ENCODE measurements at regions not wholly inside any gene's neighbourhood (a gene's known extent, or its start where the extent isn't known, plus 50 kb on each side); places are given as distances from the start of the nearest gene placed in this dataset.

- no peak overlapping the region for H3K4me3 ChIP-seq (ENCODE audit: low read depth, low read length)
- TF ChIP-seq, protein P1, sequence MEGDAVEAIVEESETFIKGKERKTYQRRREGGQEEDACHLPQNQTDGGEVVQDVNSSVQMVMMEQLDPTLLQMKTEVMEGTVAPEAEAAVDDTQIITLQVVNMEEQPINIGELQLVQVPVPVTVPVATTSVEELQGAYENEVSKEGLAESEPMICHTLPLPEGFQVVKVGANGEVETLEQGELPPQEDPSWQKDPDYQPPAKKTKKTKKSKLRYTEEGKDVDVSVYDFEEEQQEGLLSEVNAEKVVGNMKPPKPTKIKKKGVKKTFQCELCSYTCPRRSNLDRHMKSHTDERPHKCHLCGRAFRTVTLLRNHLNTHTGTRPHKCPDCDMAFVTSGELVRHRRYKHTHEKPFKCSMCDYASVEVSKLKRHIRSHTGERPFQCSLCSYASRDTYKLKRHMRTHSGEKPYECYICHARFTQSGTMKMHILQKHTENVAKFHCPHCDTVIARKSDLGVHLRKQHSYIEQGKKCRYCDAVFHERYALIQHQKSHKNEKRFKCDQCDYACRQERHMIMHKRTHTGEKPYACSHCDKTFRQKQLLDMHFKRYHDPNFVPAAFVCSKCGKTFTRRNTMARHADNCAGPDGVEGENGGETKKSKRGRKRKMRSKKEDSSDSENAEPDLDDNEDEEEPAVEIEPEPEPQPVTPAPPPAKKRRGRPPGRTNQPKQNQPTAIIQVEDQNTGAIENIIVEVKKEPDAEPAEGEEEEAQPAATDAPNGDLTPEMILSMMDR (IDR thresholded peaks at IDR 0.05; ENCODE audit: insufficient read depth, low read length), result no peak
- no peak for DNase-seq (ENCODE audit: low read depth)
These were observed 86.4 kb downstream of the CYP26A1 start for GRCh38 chr10:93160140-93160539.

DNA sequence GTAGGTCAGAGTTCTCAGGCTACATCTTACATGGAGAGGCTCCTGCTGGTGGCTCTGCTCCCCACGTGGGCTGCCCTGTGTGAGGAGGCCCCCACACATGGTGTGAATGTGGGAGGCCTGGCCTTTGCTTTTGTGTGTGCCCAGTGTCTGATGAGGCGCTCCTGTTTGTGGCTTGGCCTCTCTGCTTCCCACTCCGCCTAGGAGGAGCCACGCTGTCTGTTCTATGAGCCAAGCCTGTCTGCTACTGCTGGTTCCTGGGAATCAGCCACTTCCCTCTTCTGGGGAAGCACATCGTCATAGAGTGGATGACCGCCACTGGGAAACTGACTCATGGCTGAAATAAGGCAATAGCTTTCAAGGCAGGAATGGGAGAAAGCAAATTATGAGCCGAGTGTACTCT is 87.1 kb downstream of the CYP26A1 start:
- TF ChIP-seq, protein P1 (IDR thresholded peaks at IDR 0.05; ENCODE audit: insufficient read depth, low read length), result no peak
- H3K4me3 ChIP-seq (ENCODE audit: low read depth, low read length), result no peak overlapping the region
- peak; percentile 90 for DNase-seq (ENCODE audit: low read depth)

GRCh38 chr10:93165367-93165766 is 91.7 kb downstream of the CYP26A1 start:
- H3K4me3 ChIP-seq (ENCODE audit: low read depth, low read length), result no peak overlapping the region
- no peak for DNase-seq (ENCODE audit: low read depth)
- TF ChIP-seq, protein P1 (IDR thresholded peaks at IDR 0.05; ENCODE audit: insufficient read depth, low read length), result no peak

DNA sequence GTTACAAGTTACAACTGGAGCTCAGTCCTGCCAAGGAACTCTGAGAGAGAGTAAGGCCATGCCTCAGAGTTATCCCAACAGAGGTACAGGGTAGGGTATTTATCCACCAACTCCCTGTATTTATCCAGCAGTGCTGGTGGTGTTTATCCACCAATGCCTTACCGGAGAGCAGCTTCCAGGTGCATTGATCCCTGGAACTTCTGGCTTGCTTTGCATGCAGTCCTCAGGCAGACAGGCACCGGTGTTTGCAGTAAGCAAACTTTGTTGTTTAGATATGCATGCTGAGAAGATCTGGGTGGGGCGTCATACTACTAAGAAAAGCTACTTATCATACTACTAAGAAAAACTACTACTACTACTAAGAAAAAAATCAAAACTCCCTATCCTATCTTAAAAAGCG is 92.4 kb downstream of the CYP26A1 start:
- H3K4me3 ChIP-seq (ENCODE audit: low read depth, low read length), result no peak overlapping the region
- DNase-seq (ENCODE audit: low read depth), result no peak
- TF ChIP-seq, protein P1 (IDR thresholded peaks at IDR 0.05; ENCODE audit: insufficient read depth, low read length), result no peak

DNA sequence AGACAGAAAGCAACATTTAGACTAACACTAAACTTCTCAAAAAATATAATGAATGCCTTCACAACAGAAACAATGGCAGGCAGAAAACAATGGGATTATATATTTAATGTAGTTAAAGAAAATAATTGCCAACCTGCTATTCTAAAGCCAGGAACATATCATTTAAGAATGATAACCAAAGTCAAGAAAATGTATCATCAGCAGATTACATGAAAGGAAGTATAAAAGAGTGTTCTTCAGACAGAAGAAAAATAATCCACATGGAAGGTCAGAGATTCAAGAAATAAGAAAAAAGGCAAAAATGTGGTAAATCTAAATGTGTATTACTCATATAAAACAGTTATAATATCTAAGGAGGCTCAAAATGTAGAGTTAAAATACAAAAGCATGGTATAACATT is 98.1 kb downstream of the CYP26A1 start:
- no peak for DNase-seq (ENCODE audit: low read depth)
- H3K4me3 ChIP-seq (ENCODE audit: low read depth, low read length), result no peak overlapping the region
- TF ChIP-seq, protein P1 (IDR thresholded peaks at IDR 0.05; ENCODE audit: insufficient read depth, low read length), result no peak

DNA sequence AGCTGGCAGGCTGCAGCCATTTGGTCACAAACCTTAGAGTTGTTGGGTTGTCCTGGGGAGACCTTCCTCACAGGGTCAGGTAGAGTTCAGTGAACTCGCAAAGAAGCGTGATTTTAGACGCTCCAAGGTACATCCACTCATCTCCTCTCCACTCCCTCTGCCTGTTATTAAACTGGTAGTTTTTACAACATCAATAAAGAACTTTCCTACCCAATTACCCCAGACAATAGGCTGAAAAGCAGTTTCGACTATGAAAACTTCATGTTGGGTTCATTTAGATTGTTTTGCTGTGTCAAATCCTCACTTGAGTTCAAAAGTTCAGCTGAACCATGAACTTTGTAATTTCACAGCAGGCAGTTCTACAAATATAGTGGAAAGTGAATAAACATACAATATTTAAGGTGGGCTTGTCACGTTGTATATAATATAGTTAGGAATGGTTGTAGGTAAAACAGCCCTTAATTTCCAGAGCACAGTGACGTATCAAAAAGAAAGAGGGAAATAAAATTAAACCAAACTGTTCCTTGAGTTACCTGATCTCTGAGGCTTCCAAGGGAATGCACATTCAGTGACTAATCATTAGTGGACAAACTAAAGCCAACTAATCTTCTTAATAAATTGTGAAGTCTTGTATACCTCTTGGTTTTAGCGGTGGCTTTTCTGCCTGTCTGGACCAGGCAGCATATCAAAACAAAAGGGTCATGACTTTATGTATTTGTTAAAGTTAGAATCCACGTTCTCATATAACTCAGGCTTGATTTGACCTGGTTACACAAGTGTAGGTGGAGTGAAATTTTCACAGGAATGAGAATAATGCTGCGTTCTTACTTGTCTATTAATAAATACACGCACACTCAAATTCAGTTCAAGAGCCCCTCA is 100.5 kb downstream of the CYP26A1 start:
- H3K4me3 ChIP-seq (ENCODE audit: low read depth, low read length), result no peak overlapping the region
- no peak for DNase-seq (ENCODE audit: low read depth)
- TF ChIP-seq, protein P1 (IDR thresholded peaks at IDR 0.05; ENCODE audit: insufficient read depth, low read length), result no peak
